GM12878 (cell line): ENCODE measurements at regions not wholly inside any gene's neighbourhood (a gene's known extent, or its start where the extent isn't known, plus 50 kb on each side); places are given as distances from the start of the nearest gene placed in this dataset.

Experiments used
- ATAC-seq: fragments of 200-7000 bp; cut with Tn5 transposase; 3 replicates; pipeline ENCODE4 v1.9.1; 2020; ENCODE audit warnings: mild to moderate bottlenecking, moderate library complexity
- BruUV-seq: library from RNA; stranded (reverse); fragments of 400-500 nt; replicated peaks from 2 replicates; lab custom pipeline; 2021; lab: Mats Ljungman, UMichigan
- CTCF ChIA-PET: fragments of 300-600 bp; sonication (Branson Sonifier 250); formaldehyde crosslinking; extraction: SDS; loops from one replicate; lab custom pipeline; 2021; ENCODE audit warnings: inconsistent platforms; lab: Yijun Ruan, JAX
- POLR2A ChIA-PET: fragments of 350-600 bp; formaldehyde crosslinking; extraction: SDS; loops from one replicate; lab custom pipeline; 2021; ENCODE audit warnings: inconsistent platforms; lab: Charles Lee
- RAD21 ChIA-PET: fragments of 300-600 bp; sonication (Branson Sonifier 250); formaldehyde crosslinking; loops from one replicate; lab custom pipeline; 2023; ENCODE audit warnings: antibody characterized with exemption; ENCODE audit not compliant: unreplicated experiment; lab: Charles Lee
- SMC1A ChIA-PET: fragments of 300-600 bp; sonication (Branson Sonifier 250); formaldehyde crosslinking; loops from one replicate; lab custom pipeline; 2023; ENCODE audit not compliant: unreplicated experiment, uncharacterized antibody; lab: Charles Lee
- DNase-seq: peaks from one replicate; pipeline ENCODE4 v3.0.0-alpha.2; 2011; ENCODE audit warnings: low read depth, low spot score
- FAIRE-seq: peaks from 3 replicates; lab custom pipeline; 2011; peaks lifted over from hg19 to GRCh38; lab: Jason Lieb, UNC
- H2AFZ ChIP-seq: 2 replicates; pipeline ENCODE4 v1.6.0; 2011; ENCODE audit warnings: low read depth, low read length, control low read depth; ENCODE audit not compliant: control insufficient read depth
- H3K27ac ChIP-seq: 2 replicates; pipeline ENCODE4 v1.5.1; 2011; ENCODE audit warnings: control low read depth; ENCODE audit not compliant: control insufficient read depth, insufficient read depth
- H3K27me3 ChIP-seq, 2 experiments: replicated peaks in 1 of 2; 2 replicates each; pipeline versions ENCODE4 v1.6.0 to v1.6.1; 2011; ENCODE audit warnings: low read length in 1 of 2; ENCODE audit not compliant: control insufficient read depth in 2 of 2, insufficient read depth in 2 of 2
- H3K36me3 ChIP-seq, 2 experiments: 2 replicates each; pipeline ENCODE4 v1.5.1; 2011; ENCODE audit warnings: low read length in 1 of 2; ENCODE audit not compliant: control insufficient read depth in 2 of 2, insufficient read depth in 2 of 2
- H3K4me1 ChIP-seq: 2 replicates; pipeline ENCODE4 v1.6.1; 2011; ENCODE audit warnings: mild to moderate bottlenecking, low read length, moderate library complexity, mixed read lengths; ENCODE audit not compliant: control insufficient read depth, insufficient read depth
- H3K4me2 ChIP-seq: 2 replicates; pipeline ENCODE4 v1.6.0; 2011; ENCODE audit warnings: control low read depth; ENCODE audit not compliant: control insufficient read depth, insufficient read depth
- H3K4me3 ChIP-seq: fragments of 200-600 bp; sonication (generic); 2 replicates; pipeline ENCODE4 v1.5.1; 2016
- H3K79me2 ChIP-seq: 2 replicates; pipeline ENCODE4 v1.6.0; 2011; ENCODE audit warnings: low read length; ENCODE audit not compliant: control insufficient read depth, insufficient read depth
- H3K9ac ChIP-seq: 2 replicates; pipeline ENCODE4 v1.8.0; 2011; ENCODE audit warnings: low read length, control low read depth, mixed read lengths; ENCODE audit not compliant: control insufficient read depth, insufficient read depth
- H3K9me3 ChIP-seq: replicated peaks from 3 replicates; pipeline ENCODE4 v1.5.1; 2011; ENCODE audit warnings: mild to moderate bottlenecking, low read length; ENCODE audit not compliant: control insufficient read depth, insufficient read depth
- H4K20me1 ChIP-seq: 2 replicates; pipeline ENCODE4 v1.6.0; 2011; ENCODE audit not compliant: control insufficient read depth, insufficient read depth
- ATF3 ChIP-seq: IDR thresholded peaks from 2 replicates; pipeline ENCODE4 v1.6.1; 2011; ENCODE audit warnings: low read depth, mild to moderate bottlenecking, low read length, moderate library complexity, borderline replicate concordance; ENCODE audit errors: extremely low read depth
- BCL3 ChIP-seq: IDR thresholded peaks from 2 replicates; pipeline ENCODE4 v1.6.1; 2011; ENCODE audit warnings: borderline replicate concordance, low read depth, mild to moderate bottlenecking, moderate library complexity, low read length; ENCODE audit not compliant: insufficient read depth, poor library complexity, severe bottlenecking
- CUX1 ChIP-seq: IDR thresholded peaks from 2 replicates; pipeline ENCODE4 v1.6.1; 2012; ENCODE audit warnings: improper control_type of control experiment, low read depth, low read length; ENCODE audit not compliant: insufficient replicate concordance
- EP300 ChIP-seq, 2 experiments: fragments of 150-350 bp in 1 of 2; IDR thresholded peaks; 2 replicates each; pipeline ENCODE4 v1.6.1; 2011 to 2012; ENCODE audit warnings: low read depth in 2 of 2, low read length in 2 of 2, borderline replicate concordance in 1 of 2, improper control_type of control experiment in 1 of 2, inconsistent platforms in 1 of 2; ENCODE audit not compliant: control insufficient read depth in 1 of 2
- IRF3 ChIP-seq: fragments of 450-650 bp; IDR thresholded peaks from 2 replicates; pipeline ENCODE4 v1.6.1; 2014; ENCODE audit warnings: mild to moderate bottlenecking
- MLLT1 ChIP-seq: fragments of 450-650 bp; IDR thresholded peaks from 2 replicates; pipeline ENCODE4 v1.6.1; 2016; ENCODE audit warnings: mild to moderate bottlenecking
- NFXL1 ChIP-seq: fragments of 450-650 bp; IDR thresholded peaks from 2 replicates; pipeline ENCODE4 v1.6.1; 2017; ENCODE audit warnings: antibody characterized with exemption, mild to moderate bottlenecking, borderline replicate concordance
- PAX5 ChIP-seq: IDR thresholded peaks from 2 replicates; pipeline ENCODE4 v1.6.1; 2011; ENCODE audit warnings: low read depth, low read length, borderline replicate concordance
- SRF ChIP-seq, 2 experiments: IDR thresholded peaks; 2 replicates each; pipeline ENCODE4 v1.6.1; 2011; ENCODE audit warnings: low read depth in 2 of 2, low read length in 2 of 2, mild to moderate bottlenecking in 1 of 2, moderate library complexity in 1 of 2
- STAT1 ChIP-seq: fragments of 450-650 bp; conservative IDR thresholded peaks from 2 replicates; pipeline ENCODE4 v1.6.1; 2014; ENCODE audit warnings: antibody characterized with exemption, mild to moderate bottlenecking
- STAT3 ChIP-seq: IDR thresholded peaks from 2 replicates; pipeline ENCODE4 v1.6.1; 2011; ENCODE audit warnings: low read depth, low read length, improper control_type of control experiment
- ZSCAN29 ChIP-seq: fragments of 450-650 bp; IDR thresholded peaks from 2 replicates; pipeline ENCODE4 v1.6.1; 2017; ENCODE audit warnings: mild to moderate bottlenecking, moderate library complexity
- WGBS: methylation state at CpG from one replicate; pipeline ENCODE4 v1.1.6; 2016; ENCODE audit warnings: low lambda C conversion rate; ENCODE audit not compliant: insufficient replicate concordance, insufficient coverage; ENCODE audit errors: missing lambda C conversion rate; 5-methylcytosine and 5-hydroxymethylcytosine counted together
- in situ Hi-C: fragments of 300-500 bp; cut with MboI; formaldehyde crosslinking; loops from 9 replicates; pipeline ENCODE4 v1.14.3; 2018; ENCODE audit warnings: mixed read lengths
- intact Hi-C: fragments of 100-400 bp; cut with micrococcal nuclease; formaldehyde crosslinking; loops from one replicate; pipeline ENCODE4 v1.14.2; 2022; ENCODE audit not compliant: unreplicated experiment

- TF ChIP-seq CUX1 (no peak), STAT3 (no peak), PAX5 (no peak), NFXL1 (no peak)
Observed at GRCh38 chr11:90757849-90758494, 535.1 kb upstream of the CHORDC1 start (continued).

GRCh38 chr11:90756617-90757016 lies 533.8 kb upstream of the CHORDC1 start:
- 37% methylated on average over 1 of the region's 1 CpG for WGBS
- no peak for ATAC-seq
- no peak for FAIRE-seq
- ChIA-PET SMC1A (no interaction called here), CTCF (no interaction called here), RAD21 (no interaction called here), POLR2A (no interaction called here)
- in situ Hi-C loops = no loop called here
- intact Hi-C loops = no loop called here
- no peak overlapping the region for H3K4me3 ChIP-seq
- no peak for DNase-seq
- no peaks in the 10 kb centered on the region for H4K20me1 ChIP-seq
- H3K27ac ChIP-seq = no peak overlapping the region
- H3K36me3 ChIP-seq = no peaks in the 10 kb centered on the region
- no peaks in the 10 kb centered on the region for H3K4me1 ChIP-seq
- H3K4me2 ChIP-seq = no peak overlapping the region
- no TSS peak for BruUV-seq
- no peaks in the 10 kb centered on the region for H3K27me3 ChIP-seq
- no peaks in the 10 kb centered on the region for H3K9me3 ChIP-seq
- no peak overlapping the region for H3K9ac ChIP-seq
- H3K79me2 ChIP-seq = no peaks in the 10 kb centered on the region
- H2AFZ ChIP-seq = no peak overlapping the region
- TF ChIP-seq ATF3 (no peak), IRF3 (no peak), BCL3 (no peak), SRF (IDR thresholded peaks at IDR 0.05; ENCODE audit: low read depth in 2 of 2, low read length in 2 of 2) (no peak), MLLT1 (no peak), EP300 (IDR thresholded peaks at IDR 0.05; ENCODE audit: borderline replicate concordance in 1 of 2, control insufficient read depth in 1 of 2, low read depth in 2 of 2, low read length in 2 of 2) (no peak), STAT1 (no peak), ZSCAN29 (no peak)
